ENCODE measurements at regions not wholly inside any gene's neighbourhood (a gene's known extent, or its start where the extent isn't known, plus 50 kb on each side); places are given as distances from the start of the nearest gene placed in this dataset.

- TF ChIP-seq, protein P1, sequence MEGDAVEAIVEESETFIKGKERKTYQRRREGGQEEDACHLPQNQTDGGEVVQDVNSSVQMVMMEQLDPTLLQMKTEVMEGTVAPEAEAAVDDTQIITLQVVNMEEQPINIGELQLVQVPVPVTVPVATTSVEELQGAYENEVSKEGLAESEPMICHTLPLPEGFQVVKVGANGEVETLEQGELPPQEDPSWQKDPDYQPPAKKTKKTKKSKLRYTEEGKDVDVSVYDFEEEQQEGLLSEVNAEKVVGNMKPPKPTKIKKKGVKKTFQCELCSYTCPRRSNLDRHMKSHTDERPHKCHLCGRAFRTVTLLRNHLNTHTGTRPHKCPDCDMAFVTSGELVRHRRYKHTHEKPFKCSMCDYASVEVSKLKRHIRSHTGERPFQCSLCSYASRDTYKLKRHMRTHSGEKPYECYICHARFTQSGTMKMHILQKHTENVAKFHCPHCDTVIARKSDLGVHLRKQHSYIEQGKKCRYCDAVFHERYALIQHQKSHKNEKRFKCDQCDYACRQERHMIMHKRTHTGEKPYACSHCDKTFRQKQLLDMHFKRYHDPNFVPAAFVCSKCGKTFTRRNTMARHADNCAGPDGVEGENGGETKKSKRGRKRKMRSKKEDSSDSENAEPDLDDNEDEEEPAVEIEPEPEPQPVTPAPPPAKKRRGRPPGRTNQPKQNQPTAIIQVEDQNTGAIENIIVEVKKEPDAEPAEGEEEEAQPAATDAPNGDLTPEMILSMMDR (IDR thresholded peaks at IDR 0.05; ENCODE audit: poor library complexity), result no peak
- TF ChIP-seq EZH2 (IDR thresholded peaks at IDR 0.05; ENCODE audit: borderline replicate concordance), result no peak
Measured at GRCh38 chr10:2051108-2051507, 313.8 kb upstream of the ADARB2 start.
